NT2/D1 (cell line): ENCODE measurements at regions not wholly inside any gene's neighbourhood (a gene's known extent, or its start where the extent isn't known, plus 50 kb on each side); places are given as distances from the start of the nearest gene placed in this dataset.

Experiments
- DNase-seq: peaks from one replicate; pipeline ENCODE4 v3.0.0-alpha.2; 2011; ENCODE audit warnings: low read depth, low spot score
- H3K27me3 ChIP-seq: 2 replicates; pipeline ENCODE4 v1.6.0; 2011; ENCODE audit warnings: mild to moderate bottlenecking; ENCODE audit not compliant: insufficient read length, insufficient read depth
- H3K36me3 ChIP-seq: 2 replicates; pipeline ENCODE4 v1.6.1; 2011; ENCODE audit warnings: mild to moderate bottlenecking, low read length, mixed read lengths; ENCODE audit not compliant: insufficient read depth, insufficient read length
- H3K4me1 ChIP-seq: 2 replicates; pipeline ENCODE4 v1.5.1; 2011; ENCODE audit not compliant: insufficient read depth, insufficient read length
- H3K4me3 ChIP-seq: 2 replicates; pipeline ENCODE4 v1.5.1; 2011; ENCODE audit warnings: low read depth; ENCODE audit not compliant: insufficient read length
- H3K9ac ChIP-seq: 2 replicates; pipeline ENCODE4 v1.6.0; 2011; ENCODE audit warnings: low read depth; ENCODE audit not compliant: insufficient read length
- H3K9me3 ChIP-seq: 2 replicates; pipeline ENCODE4 v1.5.1; 2011; ENCODE audit warnings: mild to moderate bottlenecking, low read length; ENCODE audit not compliant: insufficient read depth
- SUZ12 ChIP-seq: IDR thresholded peaks from 2 replicates; pipeline ENCODE4 v1.6.1; 2011; ENCODE audit not compliant: insufficient read length, insufficient read depth; ENCODE audit errors: extremely low read depth
- YY1 ChIP-seq: IDR thresholded peaks from 2 replicates; pipeline ENCODE4 v1.6.1; 2011; ENCODE audit not compliant: insufficient read length, insufficient read depth
- ZNF274 ChIP-seq: IDR thresholded peaks from 2 replicates; pipeline ENCODE4 v1.6.1; 2011; ENCODE audit warnings: mild to moderate bottlenecking, low read depth, low read length

DNA sequence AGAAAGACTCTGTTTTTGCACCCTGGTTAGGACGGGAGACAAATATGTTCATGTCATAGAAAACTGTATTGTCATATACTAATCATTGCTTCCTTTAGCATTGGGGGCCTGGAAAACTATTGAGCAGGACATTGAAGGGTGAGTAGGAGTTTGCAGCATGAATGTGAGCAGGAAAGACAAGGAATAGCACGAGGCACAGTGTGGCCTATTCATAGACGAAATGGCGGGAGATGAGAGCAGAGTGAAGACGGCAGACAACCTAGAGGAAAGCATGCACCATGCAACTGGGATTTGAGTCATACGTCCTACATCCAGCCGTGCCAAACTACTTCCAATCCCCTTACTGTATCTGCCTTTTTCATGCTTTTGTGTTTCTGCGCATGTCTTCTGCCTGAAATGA lies 508.1 kb downstream of the NTRK3 start:
- H3K4me3 ChIP-seq: no peak overlapping the region
- H3K4me1 ChIP-seq: no peaks in the 10 kb centered on the region
- H3K27me3 ChIP-seq: no peaks in the 10 kb centered on the region
- no peak overlapping the region for H3K9ac ChIP-seq
- TF ChIP-seq SUZ12: no peak
- no peak for TF ChIP-seq YY1
- TF ChIP-seq ZNF274: no peak
- no peaks in the 10 kb centered on the region for H3K9me3 ChIP-seq
- DNase-seq: no peak
- no peaks in the 10 kb centered on the region for H3K36me3 ChIP-seq

DNA sequence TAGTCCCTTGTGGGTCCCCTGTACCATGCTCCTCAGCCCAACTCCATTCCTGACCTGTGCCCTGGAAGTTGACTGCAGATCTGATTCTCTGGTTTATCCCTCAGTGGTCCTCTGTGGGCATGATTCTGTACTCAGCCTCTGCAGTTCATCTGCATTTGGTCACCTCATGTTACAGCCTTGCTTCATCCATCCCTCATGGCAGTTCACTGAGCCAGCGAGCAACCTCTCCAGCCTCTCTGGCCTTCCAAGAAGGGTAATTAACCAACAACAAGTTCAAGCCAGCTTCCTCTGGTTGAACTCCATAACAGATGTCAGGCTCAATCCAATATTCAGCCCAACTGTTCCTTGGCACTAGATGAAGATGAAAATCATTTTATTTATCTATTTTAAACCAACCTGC lies 509.5 kb downstream of the NTRK3 start:
- Histone ChIP-seq H3K4me1 (no peaks in the 10 kb centered on the region), H3K9me3 (no peaks in the 10 kb centered on the region), H3K36me3 (no peaks in the 10 kb centered on the region), H3K27me3 (no peaks in the 10 kb centered on the region), H3K4me3 (no peak overlapping the region), H3K9ac (no peak overlapping the region)
- no peak for DNase-seq
- TF ChIP-seq ZNF274 (no peak), YY1 (no peak), SUZ12 (no peak)

- TF ChIP-seq ZNF274 (no peak), YY1 (no peak), SUZ12 (no peak)
- no peak for DNase-seq
- H3K4me1 ChIP-seq: no peaks in the 10 kb centered on the region
- H3K9me3 ChIP-seq: no peaks in the 10 kb centered on the region
- H3K36me3 ChIP-seq: no peaks in the 10 kb centered on the region
- H3K4me3 ChIP-seq: no peak overlapping the region
- no peaks in the 10 kb centered on the region for H3K27me3 ChIP-seq
- no peak overlapping the region for H3K9ac ChIP-seq
Measured at GRCh38 chr15:87746333-87746732, 510.2 kb downstream of the NTRK3 start.

DNA sequence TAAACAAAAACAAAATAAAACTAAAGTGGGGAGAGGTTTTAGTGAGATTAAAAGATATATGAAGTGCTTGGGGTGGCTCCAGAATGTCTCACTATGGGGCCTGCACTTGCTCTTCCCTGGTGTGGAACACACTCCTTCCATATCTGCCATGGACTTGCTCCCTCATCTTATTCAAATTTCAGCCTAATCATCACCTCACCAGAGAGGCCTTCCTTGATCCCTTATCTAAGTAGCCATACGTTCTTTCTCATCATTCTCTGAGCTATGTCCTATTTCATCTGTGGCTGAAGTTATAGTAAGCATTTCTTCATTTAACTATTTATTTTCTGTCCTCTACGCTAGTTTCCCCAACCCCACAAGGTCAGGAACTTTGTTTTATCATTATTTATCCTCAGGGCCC lies 511.7 kb downstream of the NTRK3 start:
- H3K4me1 ChIP-seq: no peaks in the 10 kb centered on the region

GRCh38 chr15:87743562-87743961 lies 513.0 kb downstream of the NTRK3 start:
- no peaks in the 10 kb centered on the region for H3K36me3 ChIP-seq
- TF ChIP-seq SUZ12 (no peak), YY1 (no peak), ZNF274 (no peak)
- no peaks in the 10 kb centered on the region for H3K9me3 ChIP-seq
- H3K4me1 ChIP-seq: no peaks in the 10 kb centered on the region
- no peak overlapping the region for H3K4me3 ChIP-seq
- no peak for DNase-seq
- no peak overlapping the region for H3K9ac ChIP-seq
- H3K27me3 ChIP-seq: no peaks in the 10 kb centered on the region

More for the DNA sequence above, 511.7 kb downstream of the NTRK3 start:
- Histone ChIP-seq H3K9me3 (no peaks in the 10 kb centered on the region), H3K27me3 (no peaks in the 10 kb centered on the region), H3K4me3 (no peak overlapping the region), H3K9ac (no peak overlapping the region), H3K36me3 (no peaks in the 10 kb centered on the region)
- TF ChIP-seq ZNF274 (no peak), SUZ12 (no peak), YY1 (no peak)
- no peak for DNase-seq

GRCh38 chr15:87741350-87741749 lies 515.2 kb downstream of the NTRK3 start:
- Histone ChIP-seq H3K36me3 (no peaks in the 10 kb centered on the region), H3K4me1 (no peaks in the 10 kb centered on the region), H3K9me3 (no peaks in the 10 kb centered on the region), H3K9ac (no peak overlapping the region), H3K27me3 (no peaks in the 10 kb centered on the region), H3K4me3 (no peak overlapping the region)
- DNase-seq: no peak
- TF ChIP-seq SUZ12 (no peak), ZNF274 (no peak), YY1 (no peak)

GRCh38 chr15:87740655-87741344 lies 515.7 kb downstream of the NTRK3 start:
- Histone ChIP-seq H3K4me1 (no peaks in the 10 kb centered on the region), H3K9ac (no peak overlapping the region), H3K9me3 (no peaks in the 10 kb centered on the region), H3K36me3 (no peaks in the 10 kb centered on the region), H3K4me3 (no peak overlapping the region), H3K27me3 (no peaks in the 10 kb centered on the region)
- DNase-seq: no peak
- TF ChIP-seq SUZ12: no peak
- no peak for TF ChIP-seq ZNF274
- no peak for TF ChIP-seq YY1

DNA sequence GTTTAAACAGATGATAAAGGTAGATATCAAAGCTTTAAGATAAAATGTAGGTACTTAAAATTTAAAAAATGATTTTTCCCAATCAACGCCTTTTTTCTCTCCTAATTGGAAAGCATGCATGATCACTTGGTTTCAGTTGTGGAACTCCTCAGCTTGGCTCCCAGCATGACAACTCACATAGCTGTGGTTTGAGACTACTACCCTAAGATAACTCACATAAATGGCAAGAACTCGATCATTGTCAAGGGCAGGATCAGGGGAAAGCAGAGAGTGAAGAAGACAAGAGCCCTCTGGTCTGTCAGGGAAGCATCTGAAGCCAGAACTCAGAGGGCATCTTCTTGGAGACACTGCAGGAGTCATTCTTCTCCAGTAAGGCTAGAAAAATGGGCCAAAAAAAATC lies 516.7 kb downstream of the NTRK3 start:
- DNase-seq: no peak
- H3K36me3 ChIP-seq: no peaks in the 10 kb centered on the region
- H3K9me3 ChIP-seq: no peaks in the 10 kb centered on the region
- TF ChIP-seq SUZ12: no peak
- TF ChIP-seq ZNF274: no peak
- TF ChIP-seq YY1: no peak
- H3K4me3 ChIP-seq: no peak overlapping the region
- H3K9ac ChIP-seq: no peak overlapping the region
- H3K4me1 ChIP-seq: no peaks in the 10 kb centered on the region
- no peaks in the 10 kb centered on the region for H3K27me3 ChIP-seq
